T-cell (primary cell): ENCODE measurements at regions not wholly inside any gene's neighbourhood (a gene's known extent, or its start where the extent isn't known, plus 50 kb on each side); places are given as distances from the start of the nearest gene placed in this dataset.

Experiments used
- ATAC-seq, 4 experiments: fragments of 200-7000 bp in 3 of 4; fragments of 150-1000 bp in 1 of 4; cut with Tn5 transposase; replicated peaks in 1 of 4; 1 replicate in 3 of 4; 2 replicates in 1 of 4; pipeline ENCODE4 v1.10.0; 2021; ENCODE audit warnings: moderate library complexity in 3 of 4, mild to moderate bottlenecking in 2 of 4, moderate number of reproducible peaks in 1 of 4
- CTCF ChIA-PET, 2 donors: fragments of 300-600 bp; sonication (Branson Sonifier 250); formaldehyde crosslinking; loops; one replicate each; lab custom pipeline; 2022; ENCODE audit warnings: antibody characterized with exemption in 2 of 2; lab: Charles Lee
- POLR2A ChIA-PET, 2 donors: fragments of 300-600 bp; sonication (Branson Sonifier 250); formaldehyde crosslinking; loops; one replicate each; lab custom pipeline; 2022; ENCODE audit warnings: antibody characterized with exemption in 2 of 2; lab: Charles Lee
- DNase-seq, 35 experiments: peaks; one replicate each; pipeline versions ENCODE4 v3.0.0 to v3.0.0-alpha.2; 2013 to 2023
- H3K27ac ChIP-seq: one replicate; pipeline ENCODE4 v1.5.1; 2013; ENCODE audit warnings: low read length
- H3K27me3 ChIP-seq, 2 experiments: replicated peaks in 1 of 2; 1 replicate in 1 of 2; 2 replicates in 1 of 2; pipeline versions ENCODE4 v1.6.1 to v1.7.0; 2013; ENCODE audit warnings: low read length in 1 of 2, mixed read lengths in 1 of 2; ENCODE audit not compliant: control insufficient read depth in 2 of 2, insufficient read depth in 2 of 2; ENCODE audit errors: extremely low read depth in 1 of 2
- H3K36me3 ChIP-seq, 2 donors: 1 replicate in 1 of 2; 2 replicates in 1 of 2; pipeline versions ENCODE4 v1.6.1 to v1.7.0; 2013; ENCODE audit warnings: low read length in 1 of 2; ENCODE audit not compliant: control insufficient read depth in 2 of 2, insufficient read depth in 1 of 2; ENCODE audit errors: extremely low read depth in 1 of 2
- H3K4me1 ChIP-seq, 2 experiments: 1 replicate in 1 of 2; 2 replicates in 1 of 2; pipeline versions ENCODE4 v1.6.1 to v1.7.0; 2013; ENCODE audit warnings: low read length in 2 of 2, mixed read lengths in 1 of 2; ENCODE audit not compliant: insufficient read depth in 2 of 2, control insufficient read depth in 1 of 2; ENCODE audit errors: extremely low read depth in 1 of 2
- H3K4me3 ChIP-seq, 2 donors: 1 replicate in 1 of 2; 2 replicates in 1 of 2; pipeline versions ENCODE4 v1.5.1 to v1.7.0; 2013; ENCODE audit warnings: mild to moderate bottlenecking in 2 of 2, low read length in 1 of 2, moderate library complexity in 1 of 2; ENCODE audit not compliant: control insufficient read depth in 1 of 2; ENCODE audit errors: extremely low read depth in 1 of 2
- H3K9me3 ChIP-seq: 2 replicates; pipeline ENCODE4 v1.7.0; 2013
- H3K27ac Mint-ChIP-seq, 2 donors: one replicate each; pipeline ENCODE4 v1.8.0; 2020 to 2021; ENCODE audit warnings: mild to moderate bottlenecking in 2 of 2, mixed read lengths in 2 of 2
- H3K27me3 Mint-ChIP-seq, 2 donors: one replicate each; pipeline ENCODE4 v1.8.0; 2021 to 2022; ENCODE audit warnings: mixed read lengths in 2 of 2
- H3K36me3 Mint-ChIP-seq: one replicate; pipeline ENCODE4 v1.8.0; 2021; ENCODE audit warnings: mixed read lengths
- H3K4me1 Mint-ChIP-seq, 3 donors: one replicate each; pipeline ENCODE4 v1.8.0; 2020 to 2022; ENCODE audit warnings: mixed read lengths in 3 of 3, mild to moderate bottlenecking in 1 of 3
- H3K4me3 Mint-ChIP-seq, 3 donors: one replicate each; pipeline ENCODE4 v1.8.0; 2020 to 2022; ENCODE audit warnings: mild to moderate bottlenecking in 3 of 3, mixed read lengths in 3 of 3, moderate library complexity in 3 of 3
- H3K9me3 Mint-ChIP-seq, 3 donors: one replicate each; pipeline ENCODE4 v1.8.0; 2020 to 2022; ENCODE audit warnings: mixed read lengths in 3 of 3
- WGBS: methylation state at CpG from one replicate; pipeline ENCODE4 v1.1.5; 2013; ENCODE audit warnings: missing lambda C conversion rate; ENCODE audit not compliant: insufficient coverage; 5-methylcytosine and 5-hydroxymethylcytosine counted together

DNA sequence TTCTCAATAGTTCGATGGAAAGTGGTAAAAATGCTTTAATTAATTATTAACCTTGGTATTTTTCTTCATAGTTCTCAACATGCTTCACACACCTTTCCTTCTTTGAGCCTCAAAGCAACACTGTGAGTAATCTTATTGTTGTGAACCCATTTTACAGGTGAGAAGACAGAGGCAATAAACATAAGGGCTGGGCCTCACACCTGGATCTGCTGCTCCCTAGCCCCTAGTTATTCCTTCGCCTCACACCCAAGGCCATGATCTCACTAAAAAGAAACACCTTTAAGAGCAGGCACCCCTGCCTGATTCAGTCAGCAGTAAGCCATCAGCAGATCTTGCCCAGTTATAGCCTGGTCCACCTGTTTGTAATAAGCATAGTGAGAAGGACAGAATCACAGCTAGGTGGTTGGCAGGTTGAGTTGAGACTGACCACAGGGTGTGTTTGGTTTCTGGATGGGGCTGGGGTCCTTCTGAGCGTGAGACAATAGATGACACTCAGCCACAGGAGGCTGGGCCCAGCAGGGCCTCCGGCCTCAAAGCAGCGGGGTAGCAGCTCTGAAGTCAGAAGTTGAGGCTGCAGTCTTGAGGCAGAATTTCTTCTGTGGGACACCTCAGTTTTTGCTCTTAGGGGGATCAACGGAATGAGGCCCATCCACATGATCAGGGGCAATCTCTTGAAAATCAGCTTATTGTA is 203.9 kb downstream of the RHOU start:
- Histone ChIP-seq H3K4me3 (no peak overlapping the region), H3K9me3 (no peaks in the 10 kb centered on the region), H3K4me1 (peaks cover 32 to 42% of the 10 kb centered on the region in 2 experiments), H3K27me3 (no peaks in the 10 kb centered on the region), H3K36me3 (no peaks in the 10 kb centered on the region), H3K27ac (peak overlapping the region; percentile 39)
- no peaks in the 10 kb centered on the region for H3K36me3 Mint-ChIP-seq
- 95% methylated on average over 3 of the region's 6 CpGs for WGBS
- ATAC-seq (no peak), DNase-seq (no peak)
- no peaks in the 10 kb centered on the region for H3K9me3 Mint-ChIP-seq
- ChIA-PET POLR2A (no interaction called here), CTCF (no interaction called here)
- no peaks in the 10 kb centered on the region for H3K27me3 Mint-ChIP-seq
- peak overlapping the region; percentile 46 to 91 for H3K27ac Mint-ChIP-seq
- peak overlapping the region in 1 of 3 donors; percentile 60 for H3K4me3 Mint-ChIP-seq
- peaks cover 40 to 44% (median 41%) of the 10 kb centered on the region in 3 donors for H3K4me1 Mint-ChIP-seq

DNA sequence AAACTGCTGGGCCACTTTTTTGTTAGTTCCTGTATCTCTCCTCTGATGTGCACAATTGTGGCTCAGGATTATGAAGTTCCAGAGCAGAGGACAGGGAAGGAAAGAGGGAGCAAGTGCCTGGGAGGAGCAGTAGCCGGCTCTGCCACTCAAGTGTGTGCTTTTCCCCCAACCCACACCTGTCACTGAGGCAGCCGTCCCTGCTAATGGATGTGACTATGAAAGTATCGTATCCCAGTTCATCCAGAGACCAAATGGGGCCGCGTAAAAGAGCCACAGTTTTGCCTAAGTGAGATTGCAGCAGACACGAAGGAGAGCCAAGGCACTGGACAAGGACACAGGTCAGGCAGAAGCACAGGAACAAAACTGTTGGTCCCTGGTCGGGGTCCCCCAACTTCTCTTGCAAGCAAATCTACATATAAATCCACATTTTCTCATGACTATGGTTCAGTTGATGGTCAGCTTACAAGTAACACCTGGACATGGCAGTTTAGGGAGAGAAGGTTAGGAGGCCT is 204.7 kb downstream of the RHOU start:
- Histone ChIP-seq H3K4me1 (peaks cover 32 to 42% of the 10 kb centered on the region in 2 experiments), H3K27ac (no peak overlapping the region), H3K9me3 (no peaks in the 10 kb centered on the region), H3K36me3 (no peaks in the 10 kb centered on the region), H3K4me3 (no peak overlapping the region), H3K27me3 (no peaks in the 10 kb centered on the region)
- H3K4me1 Mint-ChIP-seq: peaks cover 40 to 44% (median 41%) of the 10 kb centered on the region in 3 donors
- DNase-seq (no peak), ATAC-seq (no peak)
- H3K27ac Mint-ChIP-seq: no peak overlapping the region
- H3K4me3 Mint-ChIP-seq: no peak overlapping the region
- WGBS: 98% methylated on average over 5 of the region's 7 CpGs
- no peaks in the 10 kb centered on the region for H3K36me3 Mint-ChIP-seq
- ChIA-PET POLR2A (no interaction called here), CTCF (no interaction called here)
- H3K27me3 Mint-ChIP-seq: no peaks in the 10 kb centered on the region
- H3K9me3 Mint-ChIP-seq: no peaks in the 10 kb centered on the region

DNA sequence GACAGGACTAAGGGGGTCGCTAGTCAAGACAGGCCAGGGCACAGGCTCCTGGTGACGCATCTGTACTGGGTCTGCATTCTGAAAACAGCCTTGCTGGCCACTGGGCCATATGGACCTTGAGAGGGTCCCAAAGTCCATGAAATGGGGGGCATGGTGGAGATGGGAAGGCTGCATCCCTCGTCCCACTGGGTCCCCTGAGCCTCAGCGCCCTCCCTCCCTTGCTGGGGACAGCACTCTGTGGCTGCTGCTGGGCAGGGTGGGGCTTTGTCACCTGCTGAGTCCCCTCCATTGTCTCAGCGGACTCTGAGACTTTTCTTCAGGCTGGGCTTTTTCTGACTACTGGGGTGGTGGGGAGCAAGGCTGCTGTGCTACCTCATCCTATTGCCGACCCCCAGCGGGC is 205.2 kb downstream of the RHOU start:
- Mint-ChIP-seq H3K9me3 (no peaks in the 10 kb centered on the region), H3K27ac (no peak overlapping the region), H3K4me3 (no peak overlapping the region), H3K36me3 (no peaks in the 10 kb centered on the region), H3K4me1 (peaks cover 40 to 44% (median 40%) of the 10 kb centered on the region in 3 donors), H3K27me3 (no peaks in the 10 kb centered on the region)
- 100% methylated on average over 2 of the region's 7 CpGs for WGBS
- DNase-seq (no peak), ATAC-seq (no peak)
- ChIA-PET POLR2A (no interaction called here), CTCF (no interaction called here)
- Histone ChIP-seq H3K27ac (no peak overlapping the region), H3K36me3 (no peaks in the 10 kb centered on the region), H3K4me3 (no peak overlapping the region), H3K27me3 (no peaks in the 10 kb centered on the region), H3K4me1 (peaks cover 32 to 42% of the 10 kb centered on the region in 2 experiments), H3K9me3 (no peaks in the 10 kb centered on the region)

DNA sequence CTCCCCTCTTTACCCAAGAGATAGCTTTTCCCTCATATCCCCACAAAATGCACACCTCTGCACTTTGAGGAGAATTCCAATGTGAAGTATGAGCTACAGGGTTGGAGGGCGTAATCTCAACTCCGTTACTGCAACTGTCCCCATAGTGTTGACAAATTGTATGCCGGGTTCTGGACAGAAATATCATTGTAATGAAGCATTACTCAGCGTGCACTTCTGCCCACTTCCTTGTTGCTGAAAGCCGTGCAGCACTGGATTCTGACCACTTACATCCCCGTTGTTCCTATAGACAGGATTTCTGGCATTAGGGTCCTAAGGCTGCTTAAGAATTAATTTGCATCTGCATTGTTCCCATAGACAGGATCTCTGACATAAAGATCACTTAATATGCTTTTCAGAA is 205.6 kb downstream of the RHOU start:
- H3K36me3 ChIP-seq: no peaks in the 10 kb centered on the region
- H3K4me1 ChIP-seq: peaks cover 28 to 38% of the 10 kb centered on the region in 2 experiments
- no peaks in the 10 kb centered on the region for H3K9me3 Mint-ChIP-seq
- H3K4me3 ChIP-seq: no peak overlapping the region
- ATAC-seq: no peak
- no peaks in the 10 kb centered on the region for H3K27me3 Mint-ChIP-seq
- peaks cover 36 to 41% (median 37%) of the 10 kb centered on the region in 3 donors for H3K4me1 Mint-ChIP-seq
- no peaks in the 10 kb centered on the region for H3K27me3 ChIP-seq
- H3K4me3 Mint-ChIP-seq: no peak overlapping the region
- POLR2A ChIA-PET: no interaction called here
- WGBS: 93% methylated on average over 5 of the region's 6 CpGs
- H3K27ac ChIP-seq: no peak overlapping the region
- H3K36me3 Mint-ChIP-seq: no peaks in the 10 kb centered on the region
- DNase-seq: no peak
- peak overlapping the region in 1 of 2 donors; percentile 25 for H3K27ac Mint-ChIP-seq
- H3K9me3 ChIP-seq: no peaks in the 10 kb centered on the region
- CTCF ChIA-PET: no interaction called here

DNA sequence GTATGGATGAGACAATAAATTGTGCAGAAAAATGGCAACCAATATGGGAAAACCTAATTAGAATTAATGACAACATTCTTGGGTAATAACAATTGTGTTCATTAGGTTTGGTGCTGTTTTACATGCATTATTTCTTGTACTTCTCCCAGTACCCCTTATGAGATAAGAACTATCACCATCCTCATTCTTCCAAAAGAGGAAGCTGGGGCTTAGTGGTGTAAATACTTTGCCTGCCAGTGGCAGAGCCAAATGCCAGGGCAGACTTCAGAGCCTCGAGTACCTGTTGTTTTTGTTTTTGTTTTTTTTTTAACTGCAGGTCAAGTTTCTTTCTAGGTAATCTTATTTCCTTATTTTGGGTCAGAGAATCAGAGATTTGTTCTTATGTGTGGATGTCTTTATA is 206.4 kb downstream of the RHOU start:
- Mint-ChIP-seq H3K27ac (no peak overlapping the region), H3K27me3 (no peaks in the 10 kb centered on the region), H3K4me3 (no peak overlapping the region), H3K36me3 (no peaks in the 10 kb centered on the region), H3K4me1 (peaks cover 30 to 33% (median 30%) of the 10 kb centered on the region in 3 donors), H3K9me3 (no peaks in the 10 kb centered on the region)
- Histone ChIP-seq H3K36me3 (peaks cover 0 to 3% of the 10 kb centered on the region in 2 donors), H3K4me3 (no peak overlapping the region), H3K9me3 (no peaks in the 10 kb centered on the region), H3K4me1 (peaks cover 21 to 31% of the 10 kb centered on the region in 2 experiments), H3K27me3 (no peaks in the 10 kb centered on the region), H3K27ac (no peak overlapping the region)
- ChIA-PET CTCF (no interaction called here), POLR2A (no interaction called here)
- no peak for DNase-seq
- 50% methylated on average over 1 of the region's 1 CpG for WGBS
- no peak for ATAC-seq

DNA sequence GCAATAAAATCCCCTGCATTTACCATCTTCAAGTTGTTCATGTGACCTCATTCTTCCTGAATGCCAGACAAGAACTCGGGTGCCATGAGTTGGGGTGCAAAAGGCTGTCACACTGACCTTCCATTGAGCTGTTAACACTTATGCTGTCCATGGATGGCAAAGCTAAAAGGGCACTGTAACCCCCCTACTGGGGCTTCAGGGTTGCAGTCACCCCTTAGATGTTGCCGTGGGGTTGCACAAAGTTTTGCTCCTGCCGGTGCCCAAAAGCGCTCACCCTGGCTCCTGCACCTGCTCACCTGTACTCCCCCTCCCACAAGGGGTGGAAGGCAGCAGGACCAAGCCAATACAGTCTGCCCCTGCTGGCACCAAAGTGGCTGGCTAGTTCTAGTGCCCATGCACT is 208.2 kb downstream of the RHOU start:
- Histone ChIP-seq H3K36me3 (peaks cover 0 to 3% of the 10 kb centered on the region in 2 donors), H3K9me3 (no peaks in the 10 kb centered on the region), H3K4me1 (peaks cover 8 to 13% of the 10 kb centered on the region in 2 experiments), H3K27me3 (no peaks in the 10 kb centered on the region), H3K4me3 (no peak overlapping the region), H3K27ac (no peak overlapping the region)
- CTCF ChIA-PET: no interaction called here
- Mint-ChIP-seq H3K36me3 (no peaks in the 10 kb centered on the region), H3K27ac (no peak overlapping the region), H3K27me3 (no peaks in the 10 kb centered on the region), H3K4me1 (peaks cover 12 to 16% (median 14%) of the 10 kb centered on the region in 3 donors), H3K9me3 (no peaks in the 10 kb centered on the region), H3K4me3 (no peak overlapping the region)
- ATAC-seq (no peak), DNase-seq (no peak)
- POLR2A ChIA-PET: no interaction called here
- 97% methylated on average over 4 of the region's 4 CpGs for WGBS
